GM23248 (cell line): ENCODE measurements at regions not wholly inside any gene's neighbourhood (a gene's known extent, or its start where the extent isn't known, plus 50 kb on each side); places are given as distances from the start of the nearest gene placed in this dataset.

Experiments
- DNase-seq: peaks from one replicate; pipeline ENCODE4 v3.0.0-alpha.2; 2015
- H2AFZ ChIP-seq: fragments of 200-600 bp; sonication (generic); 2 replicates; pipeline ENCODE4 v1.6.1; 2016; ENCODE audit warnings: antibody characterized with exemption
- H3F3A ChIP-seq: fragments of 200-600 bp; sonication (generic); 2 replicates; pipeline ENCODE4 v1.6.1; 2016; ENCODE audit warnings: mild to moderate bottlenecking, antibody characterized with exemption, mixed run types; ENCODE audit not compliant: insufficient read depth
- H3K27ac ChIP-seq: fragments of 200-600 bp; sonication (generic); 2 replicates; pipeline ENCODE4 v1.5.1; 2016; ENCODE audit warnings: mild to moderate bottlenecking
- H3K27me3 ChIP-seq: fragments of 200-600 bp; sonication (generic); replicated peaks from 2 replicates; pipeline ENCODE4 v1.6.1; 2016; ENCODE audit warnings: mild to moderate bottlenecking; ENCODE audit not compliant: insufficient read depth
- H3K36me3 ChIP-seq: fragments of 200-600 bp; sonication (generic); 2 replicates; pipeline ENCODE4 v1.6.1; 2016; ENCODE audit warnings: low read depth, mild to moderate bottlenecking
- H3K4me1 ChIP-seq: fragments of 200-600 bp; sonication (generic); 2 replicates; pipeline ENCODE4 v1.6.1; 2016; ENCODE audit warnings: mild to moderate bottlenecking; ENCODE audit not compliant: insufficient read depth
- H3K4me2 ChIP-seq: fragments of 200-600 bp; sonication (generic); one replicate; pipeline ENCODE4 v1.6.1; 2016; ENCODE audit warnings: mild to moderate bottlenecking; ENCODE audit not compliant: unreplicated experiment
- H3K4me3 ChIP-seq: fragments of 200-600 bp; sonication (generic); 2 replicates; pipeline ENCODE4 v1.5.1; 2016; ENCODE audit warnings: mild to moderate bottlenecking
- H3K79me2 ChIP-seq: fragments of 200-600 bp; sonication (generic); 2 replicates; pipeline ENCODE4 v1.6.1; 2016; ENCODE audit warnings: mild to moderate bottlenecking; ENCODE audit not compliant: insufficient read depth
- H3K9ac ChIP-seq: fragments of 200-600 bp; sonication (generic); 2 replicates; pipeline ENCODE4 v1.6.1; 2016; ENCODE audit warnings: mild to moderate bottlenecking
- H3K9me2 ChIP-seq: fragments of 200-600 bp; sonication (generic); 2 replicates; pipeline ENCODE4 v1.6.1; 2016; ENCODE audit warnings: mixed run types, mild to moderate bottlenecking, moderate library complexity; ENCODE audit not compliant: insufficient read depth
- H3K9me3 ChIP-seq: fragments of 200-600 bp; sonication (generic); one replicate; pipeline ENCODE4 v1.6.1; 2017; ENCODE audit warnings: low read depth
- H4K20me1 ChIP-seq: fragments of 200-600 bp; sonication (generic); 2 replicates; pipeline ENCODE4 v1.6.0; 2016; ENCODE audit not compliant: insufficient read depth
- EZH2 ChIP-seq: fragments of 200-600 bp; sonication (generic); IDR thresholded peaks from 2 replicates; pipeline ENCODE4 v1.6.1; 2018; ENCODE audit warnings: antibody characterized with exemption, mild to moderate bottlenecking; ENCODE audit not compliant: insufficient read depth, poor library complexity, severe bottlenecking
- EZH2phosphoT487 ChIP-seq: fragments of 200-600 bp; sonication (generic); IDR thresholded peaks from 2 replicates; pipeline ENCODE4 v1.6.1; 2018; ENCODE audit warnings: antibody characterized with exemption, moderate library complexity, mild to moderate bottlenecking, low read depth; ENCODE audit not compliant: insufficient read depth
- WGBS, 2 experiments: methylation state at CpG; one replicate each; pipeline ENCODE4 v1.1.6; 2015 to 2017; ENCODE audit warnings: low lambda C conversion rate in 2 of 2, low coverage in 1 of 2; ENCODE audit errors: missing lambda C conversion rate in 2 of 2; 5-methylcytosine and 5-hydroxymethylcytosine counted together
- in situ Hi-C: fragments of 300-500 bp; cut with MboI; formaldehyde crosslinking; loops from 2 replicates; pipeline ENCODE4 v1.15.0; 2020

DNA sequence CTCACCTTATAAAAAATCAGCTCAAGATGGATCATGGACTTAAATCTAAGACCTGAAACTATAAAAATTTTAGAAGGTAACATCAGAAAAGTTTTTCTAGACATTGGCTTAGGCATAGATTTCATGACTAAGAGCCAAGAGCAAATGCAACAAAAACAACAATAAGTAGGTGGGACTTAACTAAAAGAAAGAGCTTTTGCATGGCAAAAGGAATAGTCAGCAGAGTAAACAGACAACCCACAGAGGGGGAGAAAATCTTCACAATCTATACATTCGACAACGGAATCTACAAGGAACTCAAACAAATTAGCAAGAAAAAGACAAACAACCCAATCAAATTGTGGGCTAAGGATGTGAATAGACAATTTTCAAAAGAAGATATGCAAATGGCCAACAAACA, 368.4 kb upstream of the KIF2B start:
- Histone ChIP-seq H3K4me2 (no peak overlapping the region), H3K27me3 (no peaks in the 10 kb centered on the region), H3K4me3 (no peak overlapping the region), H3K27ac (no peak overlapping the region), H3K9me3 (no peaks in the 10 kb centered on the region), H3K79me2 (no peaks in the 10 kb centered on the region), H3K9me2 (no peaks in the 10 kb centered on the region), H3K9ac (no peak overlapping the region), H3K36me3 (no peaks in the 10 kb centered on the region), H3F3A (no peaks in the 10 kb centered on the region), H4K20me1 (no peaks in the 10 kb centered on the region), H3K4me1 (no peaks in the 10 kb centered on the region), H2AFZ (no peak overlapping the region)
- TF ChIP-seq EZH2 = no peak
- no peak for TF ChIP-seq EZH2phosphoT487
- DNase-seq = no peak
- WGBS, 2 experiments = 12 to 14% methylated on average over 2 of the region's 2 CpGs
- in situ Hi-C loops = no loop called here

- in situ Hi-C loops = no loop called here
- Histone ChIP-seq H3K36me3 (no peaks in the 10 kb centered on the region), H3K79me2 (no peaks in the 10 kb centered on the region), H3K9me3 (no peaks in the 10 kb centered on the region), H2AFZ (no peak overlapping the region), H4K20me1 (no peaks in the 10 kb centered on the region), H3K4me2 (no peak overlapping the region), H3K9me2 (no peaks in the 10 kb centered on the region), H3K27ac (no peak overlapping the region), H3K9ac (no peak overlapping the region), H3F3A (no peaks in the 10 kb centered on the region), H3K4me3 (no peak overlapping the region), H3K27me3 (no peaks in the 10 kb centered on the region), H3K4me1 (no peaks in the 10 kb centered on the region)
- no peak for DNase-seq
- WGBS, 2 experiments = 6 to 8% methylated on average over 4 of the region's 4 CpGs
- TF ChIP-seq EZH2 (no peak), EZH2phosphoT487 (no peak)
Observed at GRCh38 chr17:53449324-53449723, 373.4 kb upstream of the KIF2B start.

DNA sequence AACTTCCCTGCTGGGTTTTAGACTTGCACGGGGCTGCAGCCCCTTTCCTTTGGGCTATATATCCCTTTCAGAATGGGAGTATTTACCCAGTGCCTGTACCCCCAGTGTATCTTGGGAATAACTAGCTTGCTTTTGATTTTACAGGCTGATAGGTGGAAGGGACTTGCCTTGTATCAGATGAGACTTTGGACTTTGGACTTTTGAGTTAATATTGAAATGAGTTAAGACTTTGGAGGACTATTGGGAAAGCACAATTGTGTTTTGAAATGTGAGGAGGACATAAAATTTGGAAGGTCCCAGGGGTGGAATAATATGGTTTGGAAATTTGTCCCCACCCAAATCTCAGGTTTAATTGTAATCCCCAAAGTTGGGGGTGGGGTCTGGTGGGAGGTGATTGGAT, 393.8 kb upstream of the KIF2B start:
- H3K9me2 ChIP-seq = no peaks in the 10 kb centered on the region
- no peak overlapping the region for H3K4me2 ChIP-seq
- 19 to 36% methylated on average over 1 of the region's 1 CpG for WGBS, 2 experiments
- H3K27ac ChIP-seq = no peak overlapping the region
- H4K20me1 ChIP-seq = no peaks in the 10 kb centered on the region
- DNase-seq = no peak
- no peak overlapping the region for H2AFZ ChIP-seq
- H3K9me3 ChIP-seq = no peaks in the 10 kb centered on the region
- H3F3A ChIP-seq = no peaks in the 10 kb centered on the region
- in situ Hi-C loops = loop anchor here (10.0 kb wide), 1 partner anchor 56 kb away; no protein-coding TSS in a partner anchor
- TF ChIP-seq EZH2phosphoT487 (no peak), EZH2 (no peak)
- H3K79me2 ChIP-seq = no peaks in the 10 kb centered on the region
- H3K36me3 ChIP-seq = no peaks in the 10 kb centered on the region
- no peaks in the 10 kb centered on the region for H3K27me3 ChIP-seq
- H3K9ac ChIP-seq = no peak overlapping the region
- no peaks in the 10 kb centered on the region for H3K4me1 ChIP-seq
- H3K4me3 ChIP-seq = no peak overlapping the region

- in situ Hi-C loops = loop anchor here (10.0 kb wide), 1 partner anchor 58 kb away; no protein-coding TSS in a partner anchor
- Histone ChIP-seq H4K20me1 (no peaks in the 10 kb centered on the region), H3K27ac (no peak overlapping the region), H3K36me3 (no peaks in the 10 kb centered on the region), H3K9ac (no peak overlapping the region), H3K4me1 (no peaks in the 10 kb centered on the region), H2AFZ (no peak overlapping the region), H3K4me3 (no peak overlapping the region), H3K79me2 (no peaks in the 10 kb centered on the region), H3K9me3 (no peaks in the 10 kb centered on the region), H3K9me2 (no peaks in the 10 kb centered on the region), H3F3A (no peaks in the 10 kb centered on the region), H3K4me2 (no peak overlapping the region), H3K27me3 (no peaks in the 10 kb centered on the region)
- TF ChIP-seq EZH2 (no peak), EZH2phosphoT487 (no peak)
- DNase-seq = no peak
- WGBS, 2 experiments = 22% methylated on average over 3 of the region's 3 CpGs
Observed at GRCh38 chr17:53426505-53426904, 396.2 kb upstream of the KIF2B start.
